ENCODE measurements at regions not wholly inside any gene's neighbourhood (a gene's known extent, or its start where the extent isn't known, plus 50 kb on each side); places are given as distances from the start of the nearest gene placed in this dataset.
"Not testable (repeated sequence)": the region's sequence is repeated elsewhere in the genome, so short reads cannot be mapped to it uniquely, and the experiment has no call there.

DNA sequence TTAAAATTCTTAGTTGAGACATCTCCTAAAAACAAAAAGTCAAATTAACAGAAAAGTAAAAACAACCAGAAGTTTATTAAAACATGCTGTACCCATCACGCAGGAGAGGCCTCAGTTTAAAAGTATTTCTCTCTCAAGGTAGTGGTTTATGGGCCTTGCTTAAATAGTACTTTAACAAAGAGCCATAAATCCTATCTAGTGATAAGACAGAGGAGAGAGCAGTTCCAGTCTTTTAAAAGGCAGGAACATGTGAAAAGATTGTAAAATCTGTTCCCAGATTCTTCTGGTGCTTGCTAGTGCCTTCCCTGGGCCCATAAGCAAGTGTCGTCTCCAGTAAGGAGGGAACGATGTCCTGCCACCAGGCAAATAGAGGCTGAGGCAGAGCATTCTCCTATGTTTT, 476.3 kb upstream of the ADGRL3 start:
- no peak for DNase-seq

- DNase-seq, result peak; percentile 4
Observed at GRCh38 chr4:60724623-60725022, 475.5 kb upstream of the ADGRL3 start.

- no peak for DNase-seq
Observed at GRCh38 chr4:60726779-60727178, 473.3 kb upstream of the ADGRL3 start.

DNA sequence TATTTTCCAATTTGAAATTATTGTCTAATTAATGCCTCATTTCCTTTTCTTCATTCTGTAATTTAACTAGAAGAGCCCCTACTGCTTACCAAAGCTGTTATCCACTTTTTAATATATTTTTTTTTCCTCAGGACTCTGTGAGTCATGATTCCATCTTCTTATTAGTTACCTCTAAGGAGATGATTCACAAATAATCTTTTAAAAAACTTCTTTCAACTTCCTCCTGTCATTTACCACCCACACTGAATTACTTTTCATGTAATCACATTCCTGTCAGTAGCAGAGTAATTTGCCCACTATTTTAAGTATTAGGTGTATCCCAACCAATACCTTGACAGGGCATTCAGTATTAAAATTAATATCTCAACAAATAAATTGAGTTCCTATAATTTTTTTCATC, 470.9 kb upstream of the ADGRL3 start:
- no peak for DNase-seq

- DNase-seq, result not testable (repeated sequence)
Observed at GRCh38 chr4:60729764-60730163, 470.4 kb upstream of the ADGRL3 start.

GRCh38 chr4:60737858-60738257, 462.3 kb upstream of the ADGRL3 start:
- DNase-seq, result no peak

- no peak for DNase-seq
Observed at GRCh38 chr4:60743654-60744053, 456.5 kb upstream of the ADGRL3 start.

GRCh38 chr4:60744767-60745166, 455.4 kb upstream of the ADGRL3 start:
- no peak for DNase-seq

DNA sequence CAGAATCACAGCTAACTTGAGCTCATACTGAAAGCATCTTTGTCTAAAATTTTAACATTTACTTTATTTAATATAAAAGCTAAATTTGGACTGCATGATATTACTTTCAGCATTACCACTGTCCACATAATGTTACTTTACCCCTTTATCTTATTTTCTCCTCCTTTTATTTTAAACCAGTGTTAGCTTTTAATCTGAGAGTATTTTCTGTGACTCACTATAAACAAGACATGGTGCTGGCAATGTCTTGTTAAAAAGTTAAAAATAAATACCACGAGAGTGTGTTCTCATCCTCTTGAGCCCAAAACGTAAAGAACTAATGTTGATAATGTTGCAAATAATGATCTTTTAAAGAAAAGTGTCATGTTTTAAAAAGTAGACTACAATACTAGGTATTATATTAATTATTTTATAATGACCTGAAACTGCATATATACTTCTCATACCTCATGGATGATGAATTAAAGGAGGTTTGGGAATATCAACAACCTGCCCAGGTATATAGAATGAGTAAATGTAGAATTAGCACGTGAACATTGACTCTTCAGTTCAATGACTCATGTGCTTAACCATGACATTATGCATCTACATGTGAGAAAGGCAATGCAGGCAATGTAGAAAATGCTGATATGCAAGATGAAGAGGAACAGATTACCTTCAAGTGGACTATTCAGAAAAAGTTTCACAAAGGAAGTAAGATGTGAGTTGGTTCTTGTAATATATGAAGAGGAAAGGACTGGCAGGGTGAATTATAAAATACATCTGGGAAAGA, 454.1 kb upstream of the ADGRL3 start:
- DNase-seq, result no peak

DNA sequence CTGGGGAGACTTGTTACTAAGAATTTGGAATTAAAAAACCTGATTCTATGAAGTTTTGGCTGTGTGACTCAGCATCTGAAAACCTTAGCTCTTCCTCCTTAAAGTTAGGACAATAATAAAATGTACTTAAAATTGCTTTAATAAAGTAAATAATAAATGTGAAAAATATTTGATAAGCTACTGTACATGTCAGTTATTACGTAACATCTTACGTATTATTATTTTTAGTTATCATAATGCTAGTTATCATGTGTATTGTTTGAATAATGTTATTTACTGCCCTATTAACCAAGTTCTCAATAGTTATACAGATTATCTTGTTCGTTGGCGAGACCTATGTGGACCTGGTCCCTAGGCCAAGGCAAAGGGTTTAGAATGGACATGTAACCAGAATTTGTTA, 449.2 kb upstream of the ADGRL3 start:
- DNase-seq, result no peak

- no peak for DNase-seq
Observed at GRCh38 chr4:60757986-60758680, 442.0 kb upstream of the ADGRL3 start.

DNA sequence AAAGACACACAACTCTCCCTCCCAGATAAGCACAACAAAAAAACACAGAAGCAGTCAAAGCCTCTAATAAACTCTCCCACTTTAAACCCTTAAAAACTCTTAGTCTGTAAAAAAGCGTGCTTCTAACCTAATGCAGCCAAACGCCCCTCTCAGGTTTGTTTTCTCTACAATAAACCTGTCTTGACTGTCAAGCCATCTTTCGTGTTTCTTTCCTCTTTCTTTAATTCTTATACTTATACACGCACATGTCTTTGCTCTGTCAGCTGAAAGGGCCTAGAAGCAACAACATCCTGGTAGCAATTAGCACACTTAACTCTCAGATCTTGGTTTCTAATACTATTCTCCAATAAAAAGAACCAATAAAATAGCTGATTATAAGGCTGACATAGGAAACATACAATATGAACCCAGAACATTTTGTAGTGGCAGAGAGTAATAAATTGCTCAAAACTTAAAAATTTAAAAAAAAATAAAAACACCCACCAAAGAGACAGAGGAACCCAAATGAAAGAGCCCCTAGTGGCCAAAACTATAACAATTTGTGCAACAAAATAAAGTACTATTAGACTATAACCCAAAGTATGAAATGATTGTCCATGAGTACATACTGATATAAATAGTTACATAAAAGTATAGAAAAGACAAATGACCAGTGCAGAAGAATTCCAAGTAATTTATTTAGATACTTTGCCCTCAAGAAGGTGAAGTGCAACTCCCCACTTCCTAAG, 440.4 kb upstream of the ADGRL3 start:
- DNase-seq, result no peak

DNA sequence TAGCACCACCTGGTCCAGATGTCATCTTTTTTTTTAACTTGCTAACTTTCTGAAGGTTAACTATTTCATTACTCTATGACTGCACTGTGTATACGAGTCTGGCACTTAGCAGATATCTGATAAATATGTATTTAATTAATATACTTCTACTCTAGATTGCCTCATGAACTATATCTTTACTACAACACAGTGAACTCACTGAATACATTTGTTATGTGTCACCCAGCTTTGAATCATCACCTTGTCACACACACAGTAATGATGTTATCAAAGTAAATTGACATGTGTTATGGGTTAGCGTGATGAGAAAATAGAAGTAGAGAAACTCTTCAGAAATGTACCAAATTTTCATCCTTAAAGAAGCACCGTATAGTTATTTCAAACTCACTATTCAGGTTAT, 419.3 kb upstream of the ADGRL3 start:
- DNase-seq, result no peak

DNA sequence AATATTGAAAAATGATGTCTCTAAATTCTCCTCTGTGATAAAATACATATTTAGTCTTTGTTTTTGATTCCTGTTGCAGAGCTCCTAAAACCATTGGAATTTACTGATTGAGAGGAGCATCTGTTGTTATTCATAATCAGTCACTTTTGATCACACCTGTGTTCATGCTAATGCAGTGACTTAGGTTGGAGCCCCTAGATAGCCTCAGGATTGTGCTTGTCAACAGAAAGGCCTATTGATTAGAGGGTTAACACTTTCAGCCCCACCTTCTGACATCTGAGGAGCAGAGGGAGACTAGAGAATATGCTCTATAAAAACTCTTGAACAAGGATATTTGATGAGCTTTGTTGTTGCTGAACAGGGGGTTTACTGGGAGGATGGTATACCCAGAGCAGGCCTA, 409.5 kb upstream of the ADGRL3 start:
- no peak for DNase-seq

GRCh38 chr4:60794372-60794771, 405.8 kb upstream of the ADGRL3 start:
- DNase-seq, result no peak

DNA sequence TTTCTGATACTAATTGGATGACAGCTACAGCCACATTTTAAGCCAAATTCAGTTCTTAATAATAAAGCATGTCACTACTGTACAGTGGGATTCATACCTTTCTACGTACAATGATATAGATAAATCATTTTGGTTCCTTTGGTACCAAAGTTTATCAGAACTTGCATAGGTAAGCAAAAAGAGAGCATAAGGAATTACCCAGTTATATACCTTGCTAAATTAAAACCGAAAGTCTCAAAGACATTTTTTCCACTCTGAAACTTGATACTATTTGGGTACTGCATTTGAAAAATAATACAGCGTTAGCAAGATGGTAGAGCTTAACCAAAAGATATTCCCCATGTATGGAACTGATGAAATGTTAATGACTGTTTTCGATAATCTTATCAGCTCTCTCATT, 400.9 kb upstream of the ADGRL3 start:
- DNase-seq, result no peak

GRCh38 chr4:60800701-60801100, 399.4 kb upstream of the ADGRL3 start:
- no peak for DNase-seq

- peak; percentile 56 for DNase-seq
Observed at GRCh38 chr4:60805500-60806313, 394.4 kb upstream of the ADGRL3 start.

GRCh38 chr4:60808726-60809485, 391.2 kb upstream of the ADGRL3 start:
- DNase-seq, result no peak

DNA sequence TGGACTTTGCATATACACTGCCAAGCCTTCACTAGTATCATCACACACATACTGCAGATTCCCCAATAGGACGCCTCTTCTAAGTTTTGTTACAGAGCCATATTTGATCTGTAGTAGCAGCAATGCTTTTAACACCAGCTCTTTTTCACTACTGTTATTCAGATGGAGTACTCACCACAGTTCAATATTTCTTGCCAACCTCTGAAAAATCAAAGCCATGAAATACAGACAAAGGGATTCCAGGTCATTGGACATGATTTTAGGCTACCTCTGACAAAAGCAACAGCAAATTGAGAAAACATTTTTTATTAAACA, 390.7 kb upstream of the ADGRL3 start:
- DNase-seq, result no peak

DNA sequence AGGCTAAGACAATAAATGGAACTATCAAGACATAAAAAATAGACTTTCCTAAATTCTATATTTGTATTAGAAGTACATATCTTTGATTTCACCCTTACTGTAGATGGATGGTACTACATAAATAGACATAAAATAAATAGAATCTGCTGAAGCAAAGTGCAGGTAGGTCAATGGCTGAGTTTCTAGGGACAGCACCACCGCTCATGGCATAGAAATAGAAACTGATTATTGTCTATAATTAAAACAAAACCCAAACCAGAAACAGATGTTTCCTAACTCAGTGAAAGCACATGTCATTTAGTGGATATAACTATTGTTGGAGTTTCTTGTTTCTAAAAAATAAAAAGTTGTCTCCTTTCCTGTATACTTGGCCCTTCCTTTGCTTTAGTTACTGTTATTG, 387.3 kb upstream of the ADGRL3 start:
- DNase-seq, result no peak

GRCh38 chr4:60814549-60814948, 385.6 kb upstream of the ADGRL3 start:
- DNase-seq, result no peak
